H9 (cell line): ENCODE measurements at regions not wholly inside any gene's neighbourhood (a gene's known extent, or its start where the extent isn't known, plus 50 kb on each side); places are given as distances from the start of the nearest gene placed in this dataset.

Source experiments
- DNase-seq: peaks from one replicate; pipeline ENCODE4 v3.0.0-alpha.2; 2017
- H2AFZ ChIP-seq: one replicate; pipeline ENCODE4 v1.6.1; 2013; ENCODE audit warnings: mild to moderate bottlenecking, low read length, control low read depth, moderate library complexity
- H2AK5ac ChIP-seq: 2 replicates; pipeline ENCODE4 v1.6.1; 2013; ENCODE audit warnings: low read length, control low read depth, mixed read lengths; ENCODE audit not compliant: insufficient read length
- H2BK120ac ChIP-seq: one replicate; pipeline ENCODE4 v1.6.1; 2013; ENCODE audit warnings: low read depth, mild to moderate bottlenecking, low read length, control low read depth, inconsistent platforms; ENCODE audit not compliant: poor library complexity, severe bottlenecking
- H2BK12ac ChIP-seq: 2 replicates; pipeline ENCODE4 v1.6.1; 2013; ENCODE audit warnings: low read length, control low read depth, mixed read lengths, low read depth; ENCODE audit not compliant: insufficient read length
- H2BK15ac ChIP-seq: 2 replicates; pipeline ENCODE4 v1.6.1; 2013; ENCODE audit warnings: low read depth, low read length, control low read depth
- H2BK20ac ChIP-seq: one replicate; pipeline ENCODE4 v1.6.1; 2013; ENCODE audit warnings: low read depth, mild to moderate bottlenecking, low read length, control low read depth, inconsistent platforms; ENCODE audit not compliant: poor library complexity, severe bottlenecking
- H2BK5ac ChIP-seq: 2 replicates; pipeline ENCODE4 v1.6.1; 2013; ENCODE audit warnings: low read length, control low read depth, mixed read lengths; ENCODE audit not compliant: insufficient read length
- H3K14ac ChIP-seq: 2 replicates; pipeline ENCODE4 v1.6.1; 2013; ENCODE audit warnings: low read length, control low read depth; ENCODE audit not compliant: insufficient read depth
- H3K18ac ChIP-seq: 2 replicates; pipeline ENCODE4 v1.6.1; 2013; ENCODE audit warnings: low read depth, mild to moderate bottlenecking, mixed read lengths, low read length, control low read depth; ENCODE audit not compliant: insufficient read length
- H3K23ac ChIP-seq: 2 replicates; pipeline ENCODE4 v1.6.1; 2013; ENCODE audit warnings: low read length, control low read depth, mixed read lengths, low read depth; ENCODE audit not compliant: insufficient read length
- H3K23me2 ChIP-seq: 2 replicates; pipeline ENCODE4 v1.6.1; 2013; ENCODE audit warnings: low read depth, mild to moderate bottlenecking, mixed read lengths, low read length, control low read depth; ENCODE audit not compliant: insufficient read length, poor library complexity, severe bottlenecking
- H3K27ac ChIP-seq: 2 replicates; pipeline ENCODE4 v1.5.1; 2013; ENCODE audit warnings: low read length, control low read depth, mixed read lengths, low read depth; ENCODE audit not compliant: insufficient read length
- H3K27me3 ChIP-seq: 2 replicates; pipeline ENCODE4 v1.6.1; 2013; ENCODE audit warnings: low read length, control low read depth, inconsistent platforms; ENCODE audit not compliant: insufficient read depth
- H3K4ac ChIP-seq: 2 replicates; pipeline ENCODE4 v1.6.1; 2013; ENCODE audit warnings: low read depth, mild to moderate bottlenecking, control low read depth, inconsistent platforms, low read length, moderate library complexity
- H3K4me1 ChIP-seq: 2 replicates; pipeline ENCODE4 v1.6.1; 2013; ENCODE audit warnings: low read length, control low read depth, inconsistent platforms; ENCODE audit not compliant: insufficient read depth
- H3K4me2 ChIP-seq: 2 replicates; pipeline ENCODE4 v1.6.1; 2013; ENCODE audit warnings: low read length, control low read depth, mixed read lengths; ENCODE audit not compliant: insufficient read length, insufficient read depth
- H3K56ac ChIP-seq: 2 replicates; pipeline ENCODE4 v1.6.1; 2013; ENCODE audit warnings: low read depth, mild to moderate bottlenecking, mixed read lengths, low read length, control low read depth; ENCODE audit not compliant: insufficient read length
- H3K79me1 ChIP-seq: 2 replicates; pipeline ENCODE4 v1.6.1; 2013; ENCODE audit warnings: low read depth, mild to moderate bottlenecking, moderate library complexity, low read length, control low read depth, inconsistent platforms; ENCODE audit not compliant: insufficient read depth, poor library complexity, severe bottlenecking
- H3K79me2 ChIP-seq: 2 replicates; pipeline ENCODE4 v1.6.1; 2013; ENCODE audit warnings: low read length, control low read depth, inconsistent platforms; ENCODE audit not compliant: insufficient read depth
- H3K9ac ChIP-seq: 2 replicates; pipeline ENCODE4 v1.6.1; 2013; ENCODE audit warnings: low read length, control low read depth, mixed read lengths; ENCODE audit not compliant: insufficient read length; ENCODE audit errors: extremely low read depth
- H3K9me3 ChIP-seq: one replicate; pipeline ENCODE4 v1.6.1; 2013; ENCODE audit warnings: low read depth, low read length, inconsistent platforms; ENCODE audit not compliant: control insufficient read depth
- H3T11ph ChIP-seq: one replicate; pipeline ENCODE4 v1.6.1; 2013; ENCODE audit warnings: mild to moderate bottlenecking, low read length, control low read depth, inconsistent platforms
- H4K20me1 ChIP-seq: one replicate; pipeline ENCODE4 v1.6.1; 2013; ENCODE audit not compliant: control insufficient read depth, insufficient read length, insufficient read depth
- H4K5ac ChIP-seq: 2 replicates; pipeline ENCODE4 v1.6.1; 2013; ENCODE audit warnings: low read depth, mild to moderate bottlenecking, mixed read lengths, low read length, control low read depth; ENCODE audit not compliant: insufficient read length
- H4K8ac ChIP-seq: replicated peaks from 2 replicates; pipeline ENCODE4 v1.6.1; 2013; ENCODE audit warnings: low read length, control low read depth, mixed read lengths, low read depth; ENCODE audit not compliant: insufficient read length
- H4K91ac ChIP-seq: 2 replicates; pipeline ENCODE4 v1.6.1; 2013; ENCODE audit warnings: low read depth, mild to moderate bottlenecking, moderate library complexity, mixed read lengths, low read length, control low read depth; ENCODE audit not compliant: insufficient read length
- H3K27ac Mint-ChIP-seq, 3 experiments: 2 replicates in 2 of 3; 3 replicates in 1 of 3; pipeline ENCODE4 v1.8.0; 2020 to 2021; ENCODE audit warnings: mixed read lengths in 3 of 3, mild to moderate bottlenecking in 1 of 3, moderate library complexity in 1 of 3
- H3K27me3 Mint-ChIP-seq: 2 replicates; pipeline ENCODE4 v1.8.0; 2021; ENCODE audit warnings: low read depth, mild to moderate bottlenecking, moderate library complexity, mixed read lengths
- H3K36me3 Mint-ChIP-seq, 3 experiments: 2 replicates in 2 of 3; 3 replicates in 1 of 3; pipeline ENCODE4 v1.8.0; 2020 to 2021; ENCODE audit warnings: low read depth in 3 of 3, mixed read lengths in 3 of 3; ENCODE audit not compliant: insufficient read depth in 1 of 3
- H3K4me1 Mint-ChIP-seq, 2 experiments: 2 replicates each; pipeline ENCODE4 v1.8.0; 2020; ENCODE audit warnings: mixed read lengths in 2 of 2
- H3K4me3 Mint-ChIP-seq, 2 experiments: 2 replicates in 1 of 2; 3 replicates in 1 of 2; pipeline ENCODE4 v1.8.0; 2020 to 2021; ENCODE audit warnings: mild to moderate bottlenecking in 2 of 2, mixed read lengths in 2 of 2, moderate library complexity in 1 of 2
- H3K9me3 Mint-ChIP-seq, 2 experiments: 2 replicates in 1 of 2; 3 replicates in 1 of 2; pipeline ENCODE4 v1.8.0; 2020; ENCODE audit warnings: mild to moderate bottlenecking in 2 of 2, mixed read lengths in 2 of 2, moderate library complexity in 1 of 2
- WGBS: extraction: QIAGEN DNeasy Blood & Tissue Kit; methylation state at CpG from one replicate; pipeline ENCODE4 v1.1.7; 2013; ENCODE audit warnings: missing lambda C conversion rate, low lambda C conversion rate, mixed read lengths; ENCODE audit not compliant: insufficient read length; ENCODE audit errors: extremely low coverage; 5-methylcytosine and 5-hydroxymethylcytosine counted together
- TF ChIP-seq, protein P1 (sequence below): fragments of 200-600 bp; sonication (generic); conservative IDR thresholded peaks from 3 replicates; pipeline ENCODE4 v1.8.0; 2021; ENCODE audit warnings: antibody characterized with exemption, mild to moderate bottlenecking

GRCh38 chr3:80580146-80580545 lies 812.3 kb upstream of the ROBO1 start:
- H3K9ac ChIP-seq = no peak overlapping the region
- Mint-ChIP-seq H3K4me1 (peaks cover 10 to 15% of the 10 kb centered on the region in 2 experiments), H3K9me3 (no peaks in the 10 kb centered on the region; a peak in 1 of 5 replicates), H3K27ac (no peak overlapping the region), H3K4me3 (no peak overlapping the region), H3K36me3 (no peaks in the 10 kb centered on the region), H3K27me3 (no peaks in the 10 kb centered on the region)
- TF ChIP-seq, protein P1, sequence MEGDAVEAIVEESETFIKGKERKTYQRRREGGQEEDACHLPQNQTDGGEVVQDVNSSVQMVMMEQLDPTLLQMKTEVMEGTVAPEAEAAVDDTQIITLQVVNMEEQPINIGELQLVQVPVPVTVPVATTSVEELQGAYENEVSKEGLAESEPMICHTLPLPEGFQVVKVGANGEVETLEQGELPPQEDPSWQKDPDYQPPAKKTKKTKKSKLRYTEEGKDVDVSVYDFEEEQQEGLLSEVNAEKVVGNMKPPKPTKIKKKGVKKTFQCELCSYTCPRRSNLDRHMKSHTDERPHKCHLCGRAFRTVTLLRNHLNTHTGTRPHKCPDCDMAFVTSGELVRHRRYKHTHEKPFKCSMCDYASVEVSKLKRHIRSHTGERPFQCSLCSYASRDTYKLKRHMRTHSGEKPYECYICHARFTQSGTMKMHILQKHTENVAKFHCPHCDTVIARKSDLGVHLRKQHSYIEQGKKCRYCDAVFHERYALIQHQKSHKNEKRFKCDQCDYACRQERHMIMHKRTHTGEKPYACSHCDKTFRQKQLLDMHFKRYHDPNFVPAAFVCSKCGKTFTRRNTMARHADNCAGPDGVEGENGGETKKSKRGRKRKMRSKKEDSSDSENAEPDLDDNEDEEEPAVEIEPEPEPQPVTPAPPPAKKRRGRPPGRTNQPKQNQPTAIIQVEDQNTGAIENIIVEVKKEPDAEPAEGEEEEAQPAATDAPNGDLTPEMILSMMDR = no peak
- H3K27ac ChIP-seq = no peak overlapping the region
- H2AFZ ChIP-seq = no peak overlapping the region
- H3K79me1 ChIP-seq = no peaks in the 10 kb centered on the region
- no peaks in the 10 kb centered on the region for H3K9me3 ChIP-seq
- H3K18ac ChIP-seq = no peak overlapping the region
- H3T11ph ChIP-seq = no peak overlapping the region
- no peak overlapping the region for H4K5ac ChIP-seq
- H2BK5ac ChIP-seq = no peak overlapping the region
- no peak overlapping the region for H2AK5ac ChIP-seq
- no peak overlapping the region for H3K4me2 ChIP-seq
- WGBS = no CpG with 5 or more reads among the region's 2 CpGs
- no peak for DNase-seq
- no peaks in the 10 kb centered on the region for H3K23me2 ChIP-seq
- no peaks in the 10 kb centered on the region for H3K79me2 ChIP-seq
- no peaks in the 10 kb centered on the region for H3K27me3 ChIP-seq
- no peaks in the 10 kb centered on the region for H4K20me1 ChIP-seq
- no peak overlapping the region for H3K23ac ChIP-seq
- H4K91ac ChIP-seq = no peak overlapping the region
- no peak overlapping the region for H2BK12ac ChIP-seq
- H3K56ac ChIP-seq = no peak overlapping the region
- no peak overlapping the region for H3K4ac ChIP-seq
- H3K4me1 ChIP-seq = no peaks in the 10 kb centered on the region; the same call in 1 of the 2 replicates
- H3K14ac ChIP-seq = no peak overlapping the region
- no peak overlapping the region for H2BK120ac ChIP-seq
- H4K8ac ChIP-seq = no peak overlapping the region
- H2BK20ac ChIP-seq = no peak overlapping the region
- H2BK15ac ChIP-seq = no peak overlapping the region
